ENCODE measurements at regions not wholly inside any gene's neighbourhood (a gene's known extent, or its start where the extent isn't known, plus 50 kb on each side); places are given as distances from the start of the nearest gene placed in this dataset.
A peak's percentile ranks its signal among the peaks of the same experiment; 100 is the strongest.
"Not testable (repeated sequence)": the region's sequence is repeated elsewhere in the genome, so short reads cannot be mapped to it uniquely, and the experiment has no call there.

- TF ChIP-seq AFF4 (CRISPR knock-in tag; IDR thresholded peaks at IDR 0.05; ENCODE audit: borderline replicate concordance) (no peak), NR2C2 (CRISPR knock-in tag; IDR thresholded peaks at IDR 0.05) (no peak)
Measured at GRCh38 chr2:129404000-129404685, 575.3 kb upstream of the RAB6C start (continued).

GRCh38 chr2:129408570-129408969, 570.9 kb upstream of the RAB6C start:
- H3K4me3 Mint-ChIP-seq, result no peak overlapping the region
- no peak for DNase-seq (ENCODE audit: low spot score)
- no peaks in the 10 kb centered on the region for H3K27me3 Mint-ChIP-seq (ENCODE audit: low read depth)
- H3K36me3 Mint-ChIP-seq, result peaks cover 13% of the 10 kb centered on the region
- no peaks in the 10 kb centered on the region for H3K4me1 Mint-ChIP-seq
- TF ChIP-seq ZBTB21 (CRISPR knock-in tag; IDR thresholded peaks at IDR 0.05; ENCODE audit: borderline replicate concordance) (no peak), KAT7 (CRISPR knock-in tag; IDR thresholded peaks at IDR 0.05; ENCODE audit: borderline replicate concordance) (no peak), MYBL2 (CRISPR knock-in tag; IDR thresholded peaks at IDR 0.05) (no peak), ERG (CRISPR knock-in tag; IDR thresholded peaks at IDR 0.05) (no peak), ETV6 (CRISPR knock-in tag; IDR thresholded peaks at IDR 0.05) (no peak), SMAD4 (CRISPR knock-in tag; IDR thresholded peaks at IDR 0.05) (no peak), GRHL2 (CRISPR knock-in tag; IDR thresholded peaks at IDR 0.05; ENCODE audit: insufficient replicate concordance, severe bottlenecking) (no peak), ZNF317 (CRISPR knock-in tag; IDR thresholded peaks at IDR 0.05; ENCODE audit: borderline replicate concordance, low read depth) (peak; percentile 82), ZNF232 (CRISPR knock-in tag; IDR thresholded peaks at IDR 0.05) (no peak)
- no peak overlapping the region for H3K27ac Mint-ChIP-seq
- no peak for ATAC-seq
- peaks cover 23% of the 10 kb centered on the region for H3K9me3 Mint-ChIP-seq
- POLR2A ChIA-PET, result no interaction called here
- CTCF ChIA-PET, result no interaction called here

- DNase-seq (ENCODE audit: low spot score); H3K27me3 Mint-ChIP-seq (ENCODE audit: low read depth); ATAC-seq; H3K27ac Mint-ChIP-seq; H3K4me1 Mint-ChIP-seq; POLR2A ChIA-PET; H3K36me3 Mint-ChIP-seq: not testable (repeated sequence)
- peak overlapping the region; percentile 24; the same call in 1 of the 2 replicates for H3K4me3 Mint-ChIP-seq
- peaks cover 15% of the 10 kb centered on the region for H3K9me3 Mint-ChIP-seq
- CTCF ChIA-PET, result interaction anchor here (1.1 kb wide), 1 partner anchor 331 kb away, joined by 3 read pairs; no protein-coding TSS in a partner anchor
Measured at GRCh38 chr2:129417041-129417440, 562.4 kb upstream of the RAB6C start.

GRCh38 chr2:129422028-129422427, 557.4 kb upstream of the RAB6C start:
- no peaks in the 10 kb centered on the region for H3K36me3 Mint-ChIP-seq
- no peak for DNase-seq (ENCODE audit: low spot score)
- ChIA-PET POLR2A (no interaction called here), CTCF (no interaction called here)
- no peaks in the 10 kb centered on the region; the same call in 1 of the 2 replicates for H3K4me1 Mint-ChIP-seq
- H3K27ac Mint-ChIP-seq, result no peak overlapping the region
- H3K4me3 Mint-ChIP-seq, result no peak overlapping the region
- ATAC-seq, result no peak
- no peaks in the 10 kb centered on the region for H3K27me3 Mint-ChIP-seq (ENCODE audit: low read depth)
- H3K9me3 Mint-ChIP-seq, result peaks cover 23% of the 10 kb centered on the region
- TF ChIP-seq ZNF425 (CRISPR knock-in tag; conservative IDR thresholded peaks at IDR 0.05) (no peak), CTCF (IDR thresholded peaks at IDR 0.05) (no peak), ATF1 (CRISPR knock-in tag; IDR thresholded peaks at IDR 0.05) (no peak), NR2C2 (CRISPR knock-in tag; IDR thresholded peaks at IDR 0.05) (no peak), TEAD1 (CRISPR knock-in tag; IDR thresholded peaks at IDR 0.05) (no peak), ZNF423 (CRISPR knock-in tag; IDR thresholded peaks at IDR 0.05) (no peak), MLX (CRISPR knock-in tag; IDR thresholded peaks at IDR 0.05) (no peak), ESRRA (CRISPR knock-in tag; IDR thresholded peaks at IDR 0.05; ENCODE audit: borderline replicate concordance) (no peak), KAT7 (CRISPR knock-in tag; IDR thresholded peaks at IDR 0.05; ENCODE audit: borderline replicate concordance) (no peak), MAX (CRISPR knock-in tag; IDR thresholded peaks at IDR 0.05) (no peak), ZNF671 (CRISPR knock-in tag; IDR thresholded peaks at IDR 0.05) (no peak), CREB1 (CRISPR knock-in tag; IDR thresholded peaks at IDR 0.05) (no peak)
